OCI-LY1 (cell line): ENCODE measurements at regions not wholly inside any gene's neighbourhood (a gene's known extent, or its start where the extent isn't known, plus 50 kb on each side); places are given as distances from the start of the nearest gene placed in this dataset.

Source experiments
- EZH2 ChIP-seq: fragments of 200-600 bp; sonication (generic), shearing (Covaris generic); IDR thresholded peaks from 2 replicates; pipeline ENCODE4 v1.8.0; 2017; ENCODE audit warnings: borderline replicate concordance, mixed run types, mild to moderate bottlenecking, antibody characterized with exemption, low read length, moderate library complexity, mixed read lengths
- TF ChIP-seq, protein P1 (sequence below): fragments of 200-600 bp; sonication (generic), shearing (Covaris generic); IDR thresholded peaks from 2 replicates; pipeline ENCODE4 v1.5.1; 2017; ENCODE audit warnings: mild to moderate bottlenecking, antibody characterized with exemption, low read length, moderate library complexity, mixed read lengths

DNA sequence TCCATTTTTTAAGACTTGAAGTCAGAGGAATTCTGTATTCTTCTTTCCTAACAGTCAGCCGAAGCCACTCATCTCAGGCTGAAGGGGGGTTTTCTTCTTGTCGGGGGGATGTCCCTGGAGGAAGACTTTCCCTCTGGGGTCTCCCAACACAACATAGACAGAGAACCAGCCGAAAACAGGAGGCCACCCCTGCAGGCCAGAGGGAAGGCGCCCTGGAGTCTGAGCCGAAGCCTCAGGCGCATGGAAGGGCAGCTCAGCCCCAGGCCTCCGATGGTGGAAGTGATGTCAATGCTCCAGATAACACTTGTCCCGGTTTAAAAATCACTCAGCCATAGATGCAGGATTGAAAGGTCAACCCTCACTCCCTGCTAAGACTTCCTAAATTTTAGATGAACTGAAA, 1393.0 kb downstream of the TBC1D22A start:
- TF ChIP-seq EZH2: no peak
- TF ChIP-seq, protein P1, sequence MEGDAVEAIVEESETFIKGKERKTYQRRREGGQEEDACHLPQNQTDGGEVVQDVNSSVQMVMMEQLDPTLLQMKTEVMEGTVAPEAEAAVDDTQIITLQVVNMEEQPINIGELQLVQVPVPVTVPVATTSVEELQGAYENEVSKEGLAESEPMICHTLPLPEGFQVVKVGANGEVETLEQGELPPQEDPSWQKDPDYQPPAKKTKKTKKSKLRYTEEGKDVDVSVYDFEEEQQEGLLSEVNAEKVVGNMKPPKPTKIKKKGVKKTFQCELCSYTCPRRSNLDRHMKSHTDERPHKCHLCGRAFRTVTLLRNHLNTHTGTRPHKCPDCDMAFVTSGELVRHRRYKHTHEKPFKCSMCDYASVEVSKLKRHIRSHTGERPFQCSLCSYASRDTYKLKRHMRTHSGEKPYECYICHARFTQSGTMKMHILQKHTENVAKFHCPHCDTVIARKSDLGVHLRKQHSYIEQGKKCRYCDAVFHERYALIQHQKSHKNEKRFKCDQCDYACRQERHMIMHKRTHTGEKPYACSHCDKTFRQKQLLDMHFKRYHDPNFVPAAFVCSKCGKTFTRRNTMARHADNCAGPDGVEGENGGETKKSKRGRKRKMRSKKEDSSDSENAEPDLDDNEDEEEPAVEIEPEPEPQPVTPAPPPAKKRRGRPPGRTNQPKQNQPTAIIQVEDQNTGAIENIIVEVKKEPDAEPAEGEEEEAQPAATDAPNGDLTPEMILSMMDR: no peak
